Activated CD4-positive, alpha-beta T cell treated with anti-CD3 and anti-CD28 coated beads, Interleukin-2, amount 50 U/mL, for 24 hours (primary cell): ENCODE measurements at regions not wholly inside any gene's neighbourhood (a gene's known extent, or its start where the extent isn't known, plus 50 kb on each side); places are given as distances from the start of the nearest gene placed in this dataset.

Source experiments
- DNase-seq, 2 donors: peaks; one replicate each; pipeline ENCODE4 v3.0.0-alpha.2; 2020; ENCODE audit warnings: low read depth in 1 of 2, low spot score in 1 of 2

DNA sequence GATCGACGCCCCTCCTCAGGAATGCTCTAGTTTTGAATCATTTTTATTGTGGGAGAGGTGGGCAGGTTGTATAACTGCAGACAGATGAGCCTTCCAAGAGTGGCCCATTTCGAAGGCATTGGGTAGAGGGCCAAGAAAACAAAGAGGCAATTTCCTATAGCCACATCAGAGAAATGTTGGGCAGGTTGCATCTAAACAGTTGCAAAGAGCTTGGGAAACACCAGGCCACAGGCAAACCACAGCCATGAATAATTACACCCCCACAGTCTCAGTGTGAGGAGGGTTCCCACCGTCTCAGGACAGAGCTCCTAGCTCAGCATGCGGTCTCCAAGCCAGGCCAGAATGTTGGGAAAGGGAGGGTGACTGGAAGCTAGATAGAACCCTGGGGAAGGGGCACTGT, 257.3 kb downstream of the ABHD5 start:
- no peak for DNase-seq

- no peak for DNase-seq
Observed at GRCh38 chr3:43949594-43949993, 258.9 kb downstream of the ABHD5 start.

GRCh38 chr3:43950775-43951174, 260.0 kb downstream of the ABHD5 start:
- no peak for DNase-seq

DNA sequence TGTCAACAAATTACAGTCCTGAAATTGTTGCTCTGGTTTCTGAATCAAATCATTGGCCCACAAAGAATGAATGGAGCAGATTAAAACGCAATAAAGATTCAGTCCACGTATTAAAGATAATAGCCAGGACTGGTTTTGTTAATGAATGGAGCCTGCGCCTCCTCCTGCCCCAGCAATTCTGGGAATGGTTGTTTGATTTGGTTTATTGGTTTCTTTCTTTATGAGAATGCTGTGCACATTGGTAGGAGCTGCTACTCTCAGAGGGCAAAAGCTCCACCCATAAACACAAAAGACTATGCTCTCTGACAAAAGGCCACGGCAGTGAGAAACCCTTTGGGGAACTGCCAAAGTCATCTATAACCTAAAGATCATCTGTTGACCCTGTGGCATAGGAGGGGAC, 261.1 kb downstream of the ABHD5 start:
- DNase-seq = no peak

DNA sequence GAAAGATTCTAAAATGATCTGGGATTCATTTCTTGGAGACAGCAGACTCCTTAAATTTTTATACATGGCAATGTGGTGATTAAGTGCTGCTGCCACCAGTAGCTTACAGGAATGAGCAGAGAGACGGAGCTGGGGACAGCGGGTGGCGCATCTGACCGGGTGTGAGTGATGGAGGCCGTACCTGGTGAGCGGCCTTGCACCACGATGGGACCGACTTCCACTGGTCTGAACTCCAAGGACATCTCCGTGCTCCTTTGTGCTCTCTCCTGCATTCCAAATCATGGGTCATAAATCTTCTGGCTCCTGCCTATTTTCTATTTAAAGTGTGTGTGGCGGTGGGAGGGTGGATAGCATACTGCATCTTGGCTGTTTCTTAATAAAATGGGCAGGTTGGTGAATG, 262.6 kb downstream of the ABHD5 start:
- DNase-seq = no peak

GRCh38 chr3:43953814-43954692, 263.3 kb downstream of the ABHD5 start:
- no peak for DNase-seq

DNA sequence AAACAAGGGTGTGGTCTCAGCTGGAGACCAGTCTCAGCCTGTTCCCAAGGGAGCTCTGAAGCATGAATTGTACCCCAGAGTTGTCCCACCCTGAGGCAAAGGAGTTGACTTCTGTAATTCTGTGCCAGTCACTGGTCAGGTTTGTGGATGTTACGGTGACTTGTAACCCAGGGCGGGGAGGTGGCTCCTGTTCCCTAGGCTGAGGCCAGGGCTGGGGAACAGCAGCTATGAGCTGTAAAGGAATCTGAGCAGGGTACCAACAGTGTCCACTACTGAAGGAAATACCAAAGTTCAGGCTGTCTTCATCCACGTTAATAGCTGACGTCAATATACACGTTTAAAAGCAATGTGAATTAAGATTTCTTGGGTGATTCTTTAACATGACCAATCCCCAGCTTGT, 266.2 kb downstream of the ABHD5 start:
- DNase-seq = no peak

- no peak for DNase-seq
Observed at GRCh38 chr3:43957553-43957952, 266.8 kb downstream of the ABHD5 start.

DNA sequence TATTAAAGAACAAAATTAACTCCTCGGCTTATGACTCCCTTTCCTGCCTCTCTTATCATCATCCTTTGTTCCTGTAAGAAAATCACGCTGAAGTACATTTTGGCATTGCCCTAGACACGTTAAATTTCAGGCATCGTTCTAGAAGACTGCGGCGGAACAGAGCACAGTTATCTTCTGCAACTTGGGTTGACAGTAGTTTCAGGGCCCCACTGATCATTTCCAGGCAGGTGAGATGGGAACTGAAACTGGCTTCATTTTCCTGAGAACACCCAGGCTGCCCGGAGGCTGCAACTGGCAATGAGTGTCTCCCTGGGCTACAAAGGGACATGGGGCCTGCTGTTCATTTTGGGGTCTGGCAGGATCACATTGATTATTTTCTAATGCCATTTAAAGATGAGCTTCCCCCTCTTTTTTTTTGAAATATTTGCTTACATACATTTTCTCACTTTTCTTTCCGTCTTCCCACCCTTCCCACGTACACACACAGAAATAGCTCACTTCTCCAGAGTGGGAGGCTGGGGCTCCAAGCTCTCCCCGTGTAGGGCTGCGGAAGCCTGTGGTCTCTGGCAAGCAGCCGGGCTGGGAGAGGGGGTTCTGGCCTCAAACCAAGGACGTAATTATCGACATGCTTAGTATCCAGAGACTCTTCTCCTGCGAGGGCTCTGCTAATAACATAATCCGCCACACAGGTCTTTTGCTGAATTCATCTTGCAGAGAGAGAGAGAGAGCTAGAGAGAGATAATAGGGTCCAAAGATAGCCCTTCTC, 267.4 kb downstream of the ABHD5 start:
- no peak for DNase-seq

DNA sequence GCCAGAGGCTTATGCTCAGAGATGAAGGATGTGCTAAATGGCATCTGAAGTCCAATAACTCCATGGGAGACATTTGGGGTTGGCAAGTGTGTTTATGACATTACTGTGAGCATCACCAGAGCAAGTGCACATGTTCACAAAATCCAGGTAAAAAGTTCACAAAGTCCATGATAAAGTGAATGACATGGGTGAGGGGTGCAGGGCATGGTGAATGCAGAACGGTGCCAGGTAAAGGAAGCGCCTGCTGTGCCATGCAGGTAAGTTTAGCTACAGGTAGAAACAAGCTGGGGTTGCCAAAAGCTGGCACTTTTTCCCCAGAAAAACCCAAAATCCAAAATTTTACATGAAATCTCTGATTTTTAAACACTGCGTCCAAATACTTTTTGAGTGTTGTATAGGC, 268.2 kb downstream of the ABHD5 start:
- no peak for DNase-seq

DNA sequence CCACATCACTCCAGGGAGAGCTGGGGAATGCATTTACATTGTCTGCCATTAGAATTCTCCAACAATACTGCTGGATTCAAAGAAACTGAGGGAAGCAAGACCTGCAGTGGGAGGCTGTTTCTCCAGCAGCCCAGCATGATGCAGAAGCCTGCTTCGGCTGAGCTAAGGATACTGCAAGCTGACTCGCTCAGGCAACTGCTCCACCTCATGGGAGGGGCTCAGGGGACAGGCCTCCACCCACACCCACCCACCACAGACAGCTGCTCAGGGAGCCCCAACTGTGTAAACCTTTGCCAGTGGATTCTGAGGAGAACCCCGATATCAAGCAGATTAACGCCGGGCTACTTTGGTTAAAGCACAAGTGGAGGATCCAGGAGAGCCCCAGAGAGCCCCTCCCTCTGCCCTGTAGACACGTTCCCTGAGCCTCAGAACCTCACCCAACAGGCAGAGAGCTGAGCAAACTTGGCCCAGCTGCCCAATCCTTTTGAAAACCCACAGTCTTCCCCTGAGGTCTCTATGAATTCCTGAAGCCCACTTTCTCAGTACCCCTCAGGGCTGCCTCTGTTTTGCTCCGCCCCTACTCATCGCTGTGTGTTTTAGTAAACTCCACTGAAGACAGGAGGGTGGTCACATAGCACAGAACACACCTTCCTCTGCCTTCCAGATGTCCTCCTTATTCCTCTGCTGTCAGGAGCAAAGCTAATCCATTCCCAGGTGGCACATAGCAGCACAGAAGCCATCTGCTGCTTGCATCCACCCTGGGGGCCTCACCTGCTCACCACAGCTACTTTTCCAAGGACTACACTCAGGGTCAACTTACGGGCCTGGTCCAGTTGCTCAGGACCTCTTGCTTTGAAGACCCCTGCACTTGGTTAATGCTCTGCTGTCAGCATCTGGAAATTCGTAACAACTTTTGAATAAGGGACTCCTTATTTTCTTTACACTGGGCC, 269.0 kb downstream of the ABHD5 start:
- DNase-seq = no peak

DNA sequence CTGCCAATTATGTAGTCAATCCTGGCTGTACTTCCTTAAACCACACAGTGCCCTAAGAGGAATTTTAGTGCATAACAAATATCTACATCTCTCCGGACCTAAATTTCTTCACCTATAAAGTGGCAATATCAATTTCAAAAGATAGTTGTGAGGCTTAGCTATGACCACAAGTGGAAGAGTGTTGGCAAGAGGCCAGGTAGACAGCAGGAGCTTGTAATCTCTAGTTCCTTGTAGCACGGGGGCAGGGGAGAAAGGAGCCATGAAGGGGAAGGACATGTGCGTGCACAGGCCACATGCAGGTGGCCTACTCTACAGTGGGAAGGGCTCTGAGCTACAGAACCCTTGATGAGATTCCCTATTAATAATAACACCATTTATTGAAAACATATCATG, 269.7 kb downstream of the ABHD5 start:
- DNase-seq = no peak

GRCh38 chr3:43962043-43962442, 271.3 kb downstream of the ABHD5 start:
- DNase-seq = no peak

DNA sequence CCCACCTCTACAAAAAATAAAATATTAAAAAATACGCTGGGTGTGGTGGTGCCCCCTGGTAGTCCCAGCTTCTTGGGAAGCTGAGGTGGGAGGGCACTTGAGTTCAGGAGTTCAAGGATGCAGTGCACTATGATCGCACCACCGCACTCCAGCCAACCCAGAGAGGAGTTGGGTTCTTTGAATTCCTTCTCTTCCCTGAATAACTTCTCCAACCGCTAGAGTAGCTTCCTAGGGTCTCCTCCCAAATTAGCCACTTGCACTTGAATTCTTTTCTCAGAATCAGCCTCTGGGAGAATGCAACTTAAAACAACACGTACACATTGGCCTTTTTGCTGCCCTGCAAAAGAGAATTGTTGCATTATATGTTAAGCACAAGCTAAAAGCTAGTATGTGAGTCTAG, 272.5 kb downstream of the ABHD5 start:
- DNase-seq = no peak

GRCh38 chr3:43964640-43965039, 273.9 kb downstream of the ABHD5 start:
- no peak for DNase-seq

DNA sequence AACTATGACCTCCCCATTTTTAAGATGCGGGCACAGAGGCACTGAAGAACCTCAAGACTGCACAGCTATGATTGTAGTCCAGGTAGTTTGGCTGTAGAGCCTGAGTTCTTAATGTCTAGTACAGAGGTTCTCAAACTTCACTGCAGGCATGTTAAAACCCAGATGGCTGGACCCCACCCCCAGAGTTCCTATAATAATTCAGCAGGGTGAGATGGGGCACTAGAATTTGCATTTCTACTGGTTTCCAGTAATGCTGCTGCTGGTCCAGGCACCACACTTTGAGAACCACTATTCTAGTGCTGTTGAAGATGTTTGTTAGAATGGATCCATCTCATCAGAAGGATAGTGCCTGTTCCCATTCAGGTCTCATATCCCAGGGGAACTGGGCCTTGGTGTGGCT, 274.9 kb downstream of the ABHD5 start:
- DNase-seq = no peak

DNA sequence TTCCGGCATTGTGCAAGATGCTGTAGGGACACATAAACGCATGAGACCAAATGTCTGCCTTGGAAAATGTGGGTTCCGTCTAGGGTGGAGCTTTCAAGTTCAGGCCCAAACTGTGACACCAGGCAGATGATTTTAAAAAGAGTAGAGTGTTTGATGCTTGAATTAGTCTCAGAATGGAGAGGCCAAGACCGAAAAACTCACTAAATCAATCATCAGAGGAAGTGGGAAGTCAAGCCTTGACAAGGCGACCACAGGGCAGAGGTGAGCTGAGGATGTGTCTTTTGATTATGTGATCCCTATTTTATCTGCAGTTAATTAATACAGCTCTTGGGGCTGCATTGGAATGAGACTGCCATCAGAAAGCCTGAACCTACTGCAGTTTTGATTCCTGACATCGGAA, 275.4 kb downstream of the ABHD5 start:
- no peak for DNase-seq

DNA sequence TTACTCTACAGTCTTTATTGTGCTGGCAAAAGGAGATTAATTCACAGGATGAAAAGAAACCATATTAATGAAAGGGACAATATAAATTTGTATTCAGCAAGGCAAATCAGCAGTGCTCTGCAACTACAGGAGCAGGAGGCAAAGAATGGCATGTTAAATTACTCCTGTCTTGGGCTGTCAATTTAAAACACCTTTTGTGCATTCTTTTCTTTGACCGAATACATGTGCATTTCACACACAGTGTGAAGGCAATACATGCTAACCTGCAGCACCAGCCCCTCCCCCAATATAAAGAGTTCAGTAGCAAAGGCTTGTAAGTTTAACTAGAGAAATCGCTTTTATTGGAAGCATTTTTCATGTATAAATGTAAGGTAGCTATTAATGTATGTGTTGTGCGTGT, 275.2 kb upstream of the TOPAZ1 start:
- no peak for DNase-seq

GRCh38 chr3:43968465-43968864, 273.2 kb upstream of the TOPAZ1 start:
- no peak for DNase-seq

GRCh38 chr3:43969944-43970343, 271.7 kb upstream of the TOPAZ1 start:
- DNase-seq = no peak

DNA sequence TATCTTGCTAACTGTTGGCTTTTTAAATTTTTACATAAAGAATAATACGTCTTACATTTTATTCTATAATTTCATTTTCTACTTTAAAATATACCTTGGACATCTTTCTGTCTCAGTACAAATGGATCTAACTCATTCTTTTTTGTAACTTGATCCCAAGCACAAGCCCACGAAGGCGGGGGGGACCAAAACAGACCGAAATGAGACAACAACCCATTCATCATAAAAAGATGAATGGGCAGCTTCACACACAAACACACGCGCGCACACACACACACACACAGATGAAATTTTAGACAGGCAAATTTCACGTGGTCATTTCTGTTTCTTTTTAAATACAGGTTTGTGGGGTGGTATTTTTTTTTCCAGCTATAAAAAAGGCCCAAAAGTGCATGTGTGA, 271.3 kb upstream of the TOPAZ1 start:
- DNase-seq = no peak
